Stimulated activated CD8-positive, alpha-beta memory T cell treated with anti-CD3 and anti-CD28 coated beads, Interleukin-15, amount 100 ng/mL, for 1 hour (primary cell): ENCODE measurements at regions not wholly inside any gene's neighbourhood (a gene's known extent, or its start where the extent isn't known, plus 50 kb on each side); places are given as distances from the start of the nearest gene placed in this dataset.
A peak's percentile ranks its signal among the peaks of the same experiment; 100 is the strongest.

Experiments used
- DNase-seq: peaks from one replicate; pipeline ENCODE4 v3.0.0-alpha.2; 2020; ENCODE audit warnings: low read depth

- no peak for DNase-seq
Observed at GRCh38 chr4:74651198-74651597, 143.1 kb downstream of the BTC start.

GRCh38 chr4:74653331-74654229, 140.7 kb downstream of the BTC start:
- no peak for DNase-seq

GRCh38 chr4:74654230-74654681, 140.1 kb downstream of the BTC start:
- no peak for DNase-seq

GRCh38 chr4:74656596-74656995, 137.7 kb downstream of the BTC start:
- DNase-seq: no peak

GRCh38 chr4:74658116-74658515, 136.2 kb downstream of the BTC start:
- DNase-seq: no peak

GRCh38 chr4:74659576-74660411, 134.5 kb downstream of the BTC start:
- DNase-seq: no peak

- DNase-seq: no peak
Observed at GRCh38 chr4:74660866-74661265, 133.5 kb downstream of the BTC start.

- DNase-seq: no peak
Observed at GRCh38 chr4:74661427-74662201, 132.7 kb downstream of the BTC start.

- no peak for DNase-seq
Observed at GRCh38 chr4:74663631-74664030, 130.7 kb downstream of the BTC start.

GRCh38 chr4:74665346-74665745, 129.0 kb downstream of the BTC start:
- DNase-seq: no peak

- no peak for DNase-seq
Observed at GRCh38 chr4:74665876-74666275, 128.4 kb downstream of the BTC start.

GRCh38 chr4:74667438-74667837, 126.9 kb downstream of the BTC start:
- DNase-seq: no peak

GRCh38 chr4:74667944-74668343, 126.4 kb downstream of the BTC start:
- no peak for DNase-seq

- no peak for DNase-seq
Observed at GRCh38 chr4:74669702-74670101, 124.6 kb downstream of the BTC start.

GRCh38 chr4:74670583-74670982, 123.7 kb downstream of the BTC start:
- no peak for DNase-seq

GRCh38 chr4:74671080-74671698, 123.1 kb downstream of the BTC start:
- DNase-seq: peak; percentile 14

GRCh38 chr4:74674750-74675149, 119.6 kb downstream of the BTC start:
- DNase-seq: no peak

GRCh38 chr4:74675673-74676279, 118.5 kb downstream of the BTC start:
- no peak for DNase-seq

GRCh38 chr4:74682567-74683359, 111.6 kb downstream of the BTC start:
- DNase-seq: no peak

GRCh38 chr4:74692972-74693371, 101.4 kb downstream of the BTC start:
- no peak for DNase-seq
